ENCODE measurements at regions not wholly inside any gene's neighbourhood (a gene's known extent, or its start where the extent isn't known, plus 50 kb on each side); places are given as distances from the start of the nearest gene placed in this dataset.

DNA sequence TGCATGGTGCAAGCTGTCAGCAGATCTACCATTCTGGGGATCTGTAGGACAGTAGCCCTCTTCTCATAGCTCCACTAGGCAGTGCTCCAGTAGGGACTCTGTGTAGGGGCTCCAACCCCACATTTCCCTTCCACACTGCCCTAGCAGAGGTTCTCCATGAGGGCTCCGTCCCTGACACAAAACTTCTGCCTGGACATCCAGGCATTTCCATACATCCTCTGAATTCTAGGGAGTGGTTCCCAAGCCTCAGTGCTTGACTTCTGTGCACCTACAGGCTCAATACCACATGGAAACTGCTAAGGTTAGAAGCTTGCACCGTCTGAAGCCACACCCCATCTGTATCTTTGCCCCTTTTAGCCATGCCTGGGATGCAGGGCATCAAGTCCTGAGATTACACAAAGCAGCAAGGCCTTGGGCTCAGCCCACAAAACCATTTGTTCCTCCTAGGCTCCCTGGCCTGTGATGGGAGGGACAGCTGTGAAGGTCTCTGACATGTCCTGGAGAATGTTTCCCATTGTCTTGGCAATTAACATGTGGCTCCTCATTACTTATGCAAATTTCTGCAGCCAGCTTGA, 117.0 kb upstream of the NFIA start:
- H2AK5ac ChIP-seq (ENCODE audit: insufficient read length, low read length) = no peak overlapping the region
- Mint-ChIP-seq H3K27me3 (ENCODE audit: low read depth) (peaks cover 15% of the 10 kb centered on the region), H3K9me3 (peaks cover 47 to 57% of the 10 kb centered on the region in 2 experiments), H3K4me1 (peaks cover 7 to 8% of the 10 kb centered on the region in 2 experiments), H3K27ac (no peak overlapping the region), H3K36me3 (ENCODE audit: insufficient read depth in 1 of 3, low read depth in 3 of 3) (peaks cover 36 to 45% (median 37%) of the 10 kb centered on the region in 3 experiments), H3K4me3 (no peak overlapping the region)
- H4K8ac ChIP-seq (replicated peaks; ENCODE audit: insufficient read length, low read depth, low read length) = no peak overlapping the region
- H3K79me1 ChIP-seq (ENCODE audit: insufficient read depth, low read depth, low read length, poor library complexity, severe bottlenecking) = no peaks in the 10 kb centered on the region
- TF ChIP-seq CTCF (conservative IDR thresholded peaks at IDR 0.05) = no peak
- no peak overlapping the region for H3K4me2 ChIP-seq (ENCODE audit: insufficient read depth, insufficient read length, low read length)
- H2BK120ac ChIP-seq (ENCODE audit: low read depth, low read length, poor library complexity, severe bottlenecking) = no peak overlapping the region
- no peaks in the 10 kb centered on the region for H3K27me3 ChIP-seq (ENCODE audit: insufficient read depth, low read length)
- DNase-seq = no peak
- no peak overlapping the region for H3T11ph ChIP-seq (ENCODE audit: low read length)
- no peak overlapping the region for H2BK15ac ChIP-seq (ENCODE audit: low read depth, low read length)
- no peak overlapping the region for H3K4ac ChIP-seq (ENCODE audit: low read depth, low read length)
- no peaks in the 10 kb centered on the region for H3K23me2 ChIP-seq (ENCODE audit: insufficient read length, low read depth, low read length, poor library complexity, severe bottlenecking)
- WGBS (ENCODE audit: extremely low coverage, insufficient read length, low lambda C conversion rate) = no CpG with 5 or more reads among the region's 2 CpGs
- H4K20me1 ChIP-seq (ENCODE audit: control insufficient read depth, insufficient read depth, insufficient read length) = no peaks in the 10 kb centered on the region
- H2BK20ac ChIP-seq (ENCODE audit: low read depth, low read length, poor library complexity, severe bottlenecking) = no peak overlapping the region
- H3K4me1 ChIP-seq (ENCODE audit: insufficient read depth, low read length) = peaks cover 3% of the 10 kb centered on the region; the same call in 1 of the 2 replicates
- no peak overlapping the region for H2BK12ac ChIP-seq (ENCODE audit: insufficient read length, low read depth, low read length)
- H3K23ac ChIP-seq (ENCODE audit: insufficient read length, low read depth, low read length) = no peak overlapping the region
- H2AFZ ChIP-seq (ENCODE audit: low read length) = no peak overlapping the region
- H4K91ac ChIP-seq (ENCODE audit: insufficient read length, low read depth, low read length) = no peak overlapping the region
- H3K18ac ChIP-seq (ENCODE audit: insufficient read length, low read depth, low read length) = no peak overlapping the region
- no peak overlapping the region for H4K5ac ChIP-seq (ENCODE audit: insufficient read length, low read depth, low read length)
- no peaks in the 10 kb centered on the region for H3K79me2 ChIP-seq (ENCODE audit: insufficient read depth, low read length)
- no peak overlapping the region for H2BK5ac ChIP-seq (ENCODE audit: insufficient read length, low read length)
- peaks cover 25% of the 10 kb centered on the region for H3K9me3 ChIP-seq (ENCODE audit: control insufficient read depth, low read depth, low read length)
- no peak overlapping the region for H3K9ac ChIP-seq (ENCODE audit: extremely low read depth, insufficient read length, low read length)
- no peak overlapping the region for H3K14ac ChIP-seq (ENCODE audit: insufficient read depth, low read length)
- no peak overlapping the region for H3K27ac ChIP-seq (ENCODE audit: insufficient read length, low read depth, low read length)
- no peak overlapping the region for H3K56ac ChIP-seq (ENCODE audit: insufficient read length, low read depth, low read length)
